ENCODE measurements at regions not wholly inside any gene's neighbourhood (a gene's known extent, or its start where the extent isn't known, plus 50 kb on each side); places are given as distances from the start of the nearest gene placed in this dataset.
"Not testable (repeated sequence)": the region's sequence is repeated elsewhere in the genome, so short reads cannot be mapped to it uniquely, and the experiment has no call there.

GRCh38 chr10:91732265-91732664 is 66.0 kb upstream of the TNKS2 start:
- H2AFZ ChIP-seq (ENCODE audit: low read depth, low read length); H3K27me3 ChIP-seq (ENCODE audit: control insufficient read depth in 2 of 2, insufficient read depth in 2 of 2, low read length in 2 of 2); BruUV-seq (replicated peaks); H3K4me3 ChIP-seq; H3K4me1 ChIP-seq (replicated peaks in 1 of 2; ENCODE audit: control insufficient read depth in 2 of 2, insufficient read depth in 2 of 2, low read length in 2 of 2); H3K36me3 ChIP-seq (ENCODE audit: control insufficient read depth, insufficient read depth, low read length); H3K79me2 ChIP-seq (ENCODE audit: control insufficient read depth, insufficient read depth, low read length); H3K4me2 ChIP-seq (ENCODE audit: insufficient read depth, low read length); intact Hi-C loops (cut with micrococcal nuclease); POLR2A ChIA-PET; in situ Hi-C loops (cut with MboI); FAIRE-seq; H3K9me1 ChIP-seq (ENCODE audit: control insufficient read depth, insufficient read depth, low read length); H3K27ac ChIP-seq (ENCODE audit: extremely low read depth, low read depth, low read length); CTCF ChIA-PET (ENCODE audit: low intra/inter-chr PET ratio); DNase-seq (ENCODE audit: extremely low read depth in 1 of 4, low spot score in 3 of 4); ATAC-seq; H3K9me3 ChIP-seq (replicated peaks; ENCODE audit: control insufficient read depth, insufficient read depth, low read depth, low read length); H3K9ac ChIP-seq (ENCODE audit: insufficient read depth in 1 of 2, low read depth in 2 of 2, low read length in 2 of 2); H4K20me1 ChIP-seq (replicated peaks; ENCODE audit: control insufficient read depth, insufficient read depth, low read length): not testable (repeated sequence)
- WGBS (ENCODE audit: insufficient coverage, low coverage, missing lambda C conversion rate), result 0% methylated on average over 2 of the region's 3 CpGs

- POLR2A ChIA-PET; BruUV-seq (replicated peaks); in situ Hi-C loops (cut with MboI); H3K79me2 ChIP-seq (ENCODE audit: control insufficient read depth, insufficient read depth, low read length); H4K20me1 ChIP-seq (replicated peaks; ENCODE audit: control insufficient read depth, insufficient read depth, low read length); H2AFZ ChIP-seq (ENCODE audit: low read depth, low read length); CTCF ChIA-PET (ENCODE audit: low intra/inter-chr PET ratio); H3K36me3 ChIP-seq (ENCODE audit: control insufficient read depth, insufficient read depth, low read length); H3K9me3 ChIP-seq (replicated peaks; ENCODE audit: control insufficient read depth, insufficient read depth, low read depth, low read length); H3K27me3 ChIP-seq (ENCODE audit: control insufficient read depth in 2 of 2, insufficient read depth in 2 of 2, low read length in 2 of 2); H3K4me2 ChIP-seq (ENCODE audit: insufficient read depth, low read length); FAIRE-seq; DNase-seq (ENCODE audit: extremely low read depth in 1 of 4, low spot score in 3 of 4); H3K4me1 ChIP-seq (replicated peaks in 1 of 2; ENCODE audit: control insufficient read depth in 2 of 2, insufficient read depth in 2 of 2, low read length in 2 of 2); H3K9ac ChIP-seq (ENCODE audit: insufficient read depth in 1 of 2, low read depth in 2 of 2, low read length in 2 of 2); H3K9me1 ChIP-seq (ENCODE audit: control insufficient read depth, insufficient read depth, low read length); ATAC-seq; H3K4me3 ChIP-seq; H3K27ac ChIP-seq (ENCODE audit: extremely low read depth, low read depth, low read length); intact Hi-C loops (cut with micrococcal nuclease): not testable (repeated sequence)
These were observed 68.9 kb upstream of the TNKS2 start for GRCh38 chr10:91729339-91729738.
